NCI-H2196 treated with DMSO at 0.1 percent for 48 hours (cell line): ENCODE measurements at regions not wholly inside any gene's neighbourhood (a gene's known extent, or its start where the extent isn't known, plus 50 kb on each side); places are given as distances from the start of the nearest gene placed in this dataset.
A peak's percentile ranks its signal among the peaks of the same experiment; 100 is the strongest.

Source experiments
- DNase-seq: peaks from one replicate; lab custom pipeline; 2025; ENCODE audit not compliant: unreplicated experiment; lab: John Stamatoyannopoulos, UW

DNA sequence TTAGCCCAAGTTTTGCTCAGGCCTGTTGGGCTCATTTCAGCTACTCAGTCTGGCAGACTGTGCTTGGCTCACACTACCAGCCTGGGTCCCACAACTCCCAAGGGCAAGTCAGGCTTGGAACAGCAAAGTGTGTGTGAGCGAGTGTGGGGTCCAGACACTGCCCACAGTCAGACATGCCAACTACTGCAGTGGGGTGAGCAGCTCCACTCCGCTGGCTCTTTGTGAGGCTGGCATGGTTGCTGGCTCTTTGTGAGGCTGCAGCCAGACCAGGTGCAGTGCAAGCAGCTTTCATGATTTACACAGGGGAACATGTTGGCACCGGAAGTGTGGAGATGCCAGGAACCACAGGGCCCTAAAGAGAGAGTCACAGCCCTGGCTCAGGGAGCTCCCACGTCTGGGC is 606.7 kb upstream of the FAM174A start:
- DNase-seq: no peak

DNA sequence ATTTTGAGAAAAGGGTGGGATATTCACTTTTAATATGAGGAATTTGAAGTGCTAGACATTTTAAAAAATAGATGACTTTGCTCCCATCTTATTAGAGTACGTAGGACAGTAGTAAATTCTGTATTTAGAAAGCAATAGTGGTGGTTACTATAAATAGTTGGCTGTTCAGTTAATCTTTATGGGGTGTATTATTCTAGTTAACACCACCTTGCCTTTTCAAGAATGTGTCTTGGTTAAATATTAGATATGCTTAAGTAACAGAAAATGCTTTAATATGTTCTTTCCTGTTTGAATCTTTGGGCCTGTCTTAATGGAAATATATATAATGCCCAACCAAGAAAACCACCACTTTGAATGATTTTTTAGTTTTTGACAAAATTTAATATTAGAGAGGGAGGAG is 608.7 kb upstream of the FAM174A start:
- DNase-seq: no peak

- DNase-seq: no peak
These were observed 612.8 kb upstream of the FAM174A start for GRCh38 chr5:99922386-99922785.

- DNase-seq: no peak
These were observed 623.2 kb upstream of the FAM174A start for GRCh38 chr5:99911971-99912370.

- DNase-seq: no peak
These were observed 628.4 kb upstream of the FAM174A start for GRCh38 chr5:99906776-99907175.

- no peak for DNase-seq
These were observed 633.2 kb upstream of the FAM174A start for GRCh38 chr5:99901972-99902371.

- peak; percentile 57 for DNase-seq
These were observed 634.8 kb upstream of the FAM174A start for GRCh38 chr5:99900302-99900852.

DNA sequence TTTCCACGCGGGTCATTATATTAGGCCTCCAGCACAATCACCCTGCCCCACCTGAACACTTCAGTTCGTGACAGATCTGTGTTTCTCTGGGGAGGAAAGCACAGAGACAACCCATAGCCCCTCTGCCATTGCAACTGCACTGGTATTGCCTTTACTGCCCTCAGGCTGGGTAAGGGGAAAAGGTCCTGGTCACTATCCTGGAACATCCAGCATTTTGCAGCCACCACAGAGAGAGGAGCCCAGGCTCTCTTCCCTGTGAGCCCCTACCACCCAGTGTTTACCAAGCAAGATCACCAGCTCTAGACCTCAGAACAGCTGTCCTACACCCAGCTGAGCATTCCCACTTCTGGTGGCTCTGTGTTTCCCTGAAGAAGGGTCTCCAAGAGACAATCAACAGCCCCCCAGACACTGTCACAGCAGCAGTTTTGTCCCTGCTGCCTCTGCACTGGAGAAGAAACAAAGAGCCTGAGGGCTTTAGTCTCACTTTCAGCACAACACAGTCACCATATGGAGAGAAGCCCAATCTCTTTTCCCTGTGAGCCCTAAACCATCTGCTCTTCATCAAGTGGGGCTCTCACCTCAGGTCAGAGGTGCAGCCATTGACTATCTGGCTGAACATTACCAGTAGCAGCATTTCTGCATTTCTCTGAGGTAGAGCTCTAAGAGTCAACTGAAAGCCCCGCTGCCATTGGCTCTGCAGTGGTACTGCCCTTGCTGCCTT is 655.2 kb upstream of the FAM174A start:
- no peak for DNase-seq

DNA sequence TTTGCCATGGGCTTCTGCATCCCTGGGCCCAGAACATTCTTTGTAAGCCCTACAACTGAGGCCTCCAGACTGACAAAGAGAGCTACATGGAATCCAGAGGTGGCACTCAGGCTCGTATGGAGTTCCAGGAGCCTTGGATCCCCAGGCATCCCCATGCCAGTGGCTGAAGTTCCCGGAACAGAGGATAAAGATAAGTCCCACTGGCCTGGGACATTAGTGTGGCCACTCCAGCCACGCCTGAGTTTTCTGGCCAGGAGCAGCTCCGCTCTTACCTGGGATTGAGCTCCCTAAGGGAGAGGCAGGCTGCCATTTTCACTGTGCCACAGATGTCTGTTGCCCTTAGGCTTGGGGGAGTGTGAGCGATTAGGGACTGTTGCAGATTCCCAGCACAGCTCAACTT is 656.3 kb upstream of the FAM174A start:
- no peak for DNase-seq

- DNase-seq: no peak
These were observed 668.4 kb upstream of the FAM174A start for GRCh38 chr5:99866740-99867139.

- no peak for DNase-seq
These were observed 670.0 kb upstream of the FAM174A start for GRCh38 chr5:99865159-99865558.

- no peak for DNase-seq
These were observed 699.4 kb upstream of the FAM174A start for GRCh38 chr5:99835791-99836190.

- DNase-seq: no peak
These were observed 708.0 kb upstream of the FAM174A start for GRCh38 chr5:99827136-99827535.

DNA sequence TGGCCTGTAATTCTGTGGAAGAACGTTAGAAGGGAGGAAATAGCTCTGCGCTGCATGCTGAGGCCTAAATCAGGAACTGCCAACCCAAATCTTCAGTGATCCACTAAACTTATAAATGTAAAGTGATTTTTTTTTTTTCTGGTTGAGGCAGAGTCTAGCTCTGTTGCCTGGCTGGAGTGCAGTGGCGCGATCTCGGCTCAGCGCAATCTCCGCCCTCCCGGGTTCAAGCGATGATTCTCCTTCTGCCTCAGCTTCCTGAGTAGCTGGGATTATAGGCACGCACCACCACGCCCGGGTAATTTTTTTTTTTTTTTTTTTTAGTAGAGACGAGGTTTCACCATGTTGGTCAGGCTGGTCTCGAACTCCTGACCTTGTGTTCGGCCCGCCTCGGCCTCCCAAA is 717.4 kb upstream of the FAM174A start:
- no peak for DNase-seq

DNA sequence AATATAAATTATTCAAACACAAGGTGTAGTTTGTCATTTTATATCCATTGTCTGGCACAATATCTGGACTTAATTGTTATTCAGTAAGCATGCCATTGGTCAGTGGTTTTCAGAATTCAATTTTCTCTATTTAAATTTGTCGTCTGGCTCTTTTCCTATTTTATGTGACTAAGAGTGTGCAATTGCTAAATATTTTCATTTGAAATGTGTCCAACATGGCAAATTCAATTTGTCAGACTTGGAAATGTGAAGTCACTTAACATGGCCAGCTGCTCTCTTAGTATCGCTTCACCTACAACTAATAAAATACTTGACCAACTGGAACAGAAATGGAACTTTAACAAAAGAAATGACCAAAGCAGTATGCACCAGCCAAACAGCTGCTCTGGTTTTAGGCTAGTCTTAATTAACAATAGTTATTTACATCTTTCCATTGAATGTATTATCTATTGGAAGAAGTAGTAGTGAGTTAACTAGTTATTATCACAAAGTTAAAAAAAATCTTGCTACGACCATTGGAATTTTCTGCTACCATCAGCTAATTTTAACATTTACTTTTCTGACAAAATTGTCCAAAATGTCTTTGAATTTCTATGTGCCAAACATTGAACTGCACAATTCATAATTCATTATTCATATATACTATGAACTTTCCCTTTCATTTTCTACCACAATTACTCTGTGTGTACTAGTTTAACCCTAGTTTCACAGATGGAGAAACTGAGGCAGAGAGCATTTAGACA is 720.7 kb upstream of the FAM174A start:
- no peak for DNase-seq

- DNase-seq: no peak
These were observed 726.4 kb upstream of the FAM174A start for GRCh38 chr5:99808657-99809230.

- no peak for DNase-seq
These were observed 727.8 kb upstream of the FAM174A start for GRCh38 chr5:99807346-99807745.

- no peak for DNase-seq
These were observed 740.1 kb upstream of the FAM174A start for GRCh38 chr5:99795031-99795430.

DNA sequence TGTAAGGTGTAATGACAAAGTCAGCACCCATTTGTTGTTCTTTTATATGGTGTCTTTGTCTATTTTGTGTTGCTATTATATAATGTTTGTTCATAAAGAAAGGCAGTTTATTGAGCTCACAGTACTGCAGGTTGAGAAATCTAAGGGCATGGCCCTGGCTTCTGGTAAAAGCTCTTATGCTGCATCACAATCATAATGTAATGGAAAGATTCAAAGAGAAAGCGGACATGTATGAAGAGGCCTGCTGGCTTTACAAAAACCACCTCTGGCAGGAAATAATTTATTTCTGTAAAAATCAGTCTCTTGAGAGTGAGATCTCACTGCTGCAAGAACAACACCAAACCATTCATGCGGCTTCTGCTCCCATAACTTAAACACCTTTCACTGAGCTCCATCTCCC is 746.7 kb upstream of the FAM174A start:
- DNase-seq: no peak

GRCh38 chr5:99775189-99775588 is 760.0 kb upstream of the FAM174A start:
- no peak for DNase-seq

DNA sequence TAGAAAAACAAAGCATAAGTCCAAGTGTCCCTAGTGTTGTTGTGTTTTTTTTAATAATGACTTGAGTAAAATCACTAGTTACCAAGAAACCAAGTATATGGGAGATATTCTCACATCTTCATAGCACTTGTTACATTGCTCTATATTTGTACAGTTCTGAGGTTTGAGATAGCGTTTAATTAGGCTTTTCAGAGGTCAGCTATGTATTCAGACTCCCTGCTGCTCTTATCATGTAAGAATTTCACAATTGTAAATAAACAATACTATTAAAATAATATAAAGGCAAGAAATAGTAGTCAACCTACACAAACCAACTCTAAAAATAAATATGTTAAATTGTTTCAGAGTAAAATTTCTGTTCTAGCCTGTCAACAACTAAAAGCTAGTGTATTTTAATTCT is 761.9 kb upstream of the FAM174A start:
- no peak for DNase-seq

DNA sequence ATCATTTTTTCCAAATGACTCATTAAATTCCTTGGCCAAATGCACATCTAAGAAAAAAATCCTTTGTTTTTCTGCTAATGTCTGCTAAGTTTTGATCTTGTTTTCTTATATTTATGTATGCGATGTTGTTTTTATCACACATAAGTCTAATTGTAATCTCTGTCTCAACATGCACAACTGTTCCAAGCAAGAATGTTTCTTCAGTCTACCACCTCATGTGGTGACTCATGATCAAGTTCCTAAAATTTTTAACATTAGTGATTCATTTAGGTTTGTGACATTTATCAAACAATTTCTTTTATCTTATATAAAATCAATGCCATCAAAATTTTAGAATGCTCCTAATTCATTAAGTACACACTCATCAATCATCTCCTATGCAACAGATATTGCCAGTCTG is 763.9 kb upstream of the FAM174A start:
- no peak for DNase-seq
